Mucosa of gallbladder (tissue), 1 donor: ENCODE measurements at regions not wholly inside any gene's neighbourhood (a gene's known extent, or its start where the extent isn't known, plus 50 kb on each side); places are given as distances from the start of the nearest gene placed in this dataset.
"Not testable (repeated sequence)": the region's sequence is repeated elsewhere in the genome, so short reads cannot be mapped to it uniquely, and the experiment has no call there.

Experiments
- DNase-seq: peaks from one replicate; pipeline ENCODE4 v3.0.0-alpha.2; 2020; ENCODE audit warnings: low spot score
- donor health status: DM: no; HTN: no; CAD: no.

DNA sequence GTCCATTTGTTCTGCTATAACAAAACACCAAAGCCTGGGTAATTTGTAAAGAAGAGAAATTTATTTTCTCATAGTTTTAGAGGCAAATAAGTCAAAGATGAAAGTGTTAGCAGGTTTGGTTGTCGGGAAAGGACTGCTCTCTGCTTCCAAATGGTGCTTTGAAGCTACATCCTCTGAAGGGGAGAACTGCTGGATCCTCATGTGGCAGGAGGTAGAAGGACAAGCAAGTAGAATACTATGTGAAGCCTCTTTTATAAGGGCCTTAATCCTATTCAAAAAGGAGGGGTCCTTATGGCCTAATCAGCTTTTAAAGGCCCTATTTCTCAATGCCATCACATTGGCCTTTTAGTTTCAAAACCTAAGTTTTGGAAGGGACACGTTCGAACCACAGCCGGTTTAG is 826.0 kb upstream of the EPHA7 start:
- DNase-seq = no peak

DNA sequence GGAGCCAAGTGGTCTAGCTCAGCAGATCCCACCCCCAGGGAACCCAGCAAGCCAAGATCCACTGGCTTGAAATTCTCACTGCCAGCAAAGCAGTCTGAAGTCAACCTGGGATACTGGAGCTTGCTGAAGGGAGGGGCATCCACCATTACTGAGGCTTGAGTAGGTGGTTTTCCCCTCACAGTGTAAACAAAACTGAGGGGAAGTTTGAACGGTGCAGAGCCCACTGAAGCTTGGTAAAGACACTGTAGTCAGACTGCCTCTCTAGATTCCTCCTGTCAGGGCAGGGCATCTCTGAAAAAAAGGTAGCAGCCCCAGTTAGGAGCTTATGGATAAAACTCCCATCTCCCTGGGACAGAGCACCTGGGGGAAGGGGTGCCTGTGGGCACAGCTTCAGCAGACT is 819.5 kb upstream of the EPHA7 start:
- DNase-seq = no peak

DNA sequence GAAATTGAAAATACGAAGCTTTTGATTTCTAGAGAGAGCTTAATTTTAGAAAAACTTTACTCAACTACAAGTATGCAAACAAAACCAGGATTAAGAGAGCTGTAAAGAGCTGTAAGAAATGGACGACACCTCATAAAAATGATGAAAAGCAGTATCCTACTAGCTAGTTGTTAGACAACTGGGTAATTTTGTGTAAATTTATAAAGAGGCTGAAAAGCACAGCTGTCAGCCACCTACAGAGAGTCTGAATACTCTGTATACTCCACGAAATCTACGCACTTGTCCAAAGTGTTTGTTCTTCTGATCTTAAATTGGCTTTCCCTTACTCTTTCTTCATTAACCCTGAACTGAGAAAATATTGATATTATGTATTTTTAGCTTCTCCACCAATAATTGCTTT is 808.4 kb upstream of the EPHA7 start:
- no peak for DNase-seq

DNA sequence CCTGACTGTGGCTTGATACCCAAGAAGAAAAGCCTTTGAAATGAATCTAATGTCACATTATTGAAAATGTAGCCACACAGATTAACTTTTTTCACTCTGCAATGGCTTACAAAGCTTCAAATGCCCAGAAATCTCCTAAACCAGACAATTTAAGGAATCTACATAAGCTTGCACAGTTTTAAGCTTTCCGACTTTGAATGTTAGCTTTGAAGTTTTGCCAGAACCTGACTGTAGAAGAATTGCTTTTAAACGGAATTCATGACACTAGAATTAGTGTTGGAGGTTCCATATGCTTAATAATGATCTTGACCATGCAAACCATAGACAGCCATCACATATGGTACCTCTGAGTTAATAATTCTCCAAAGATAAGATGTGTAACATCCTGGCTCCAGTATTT is 798.5 kb upstream of the EPHA7 start:
- DNase-seq = no peak

DNA sequence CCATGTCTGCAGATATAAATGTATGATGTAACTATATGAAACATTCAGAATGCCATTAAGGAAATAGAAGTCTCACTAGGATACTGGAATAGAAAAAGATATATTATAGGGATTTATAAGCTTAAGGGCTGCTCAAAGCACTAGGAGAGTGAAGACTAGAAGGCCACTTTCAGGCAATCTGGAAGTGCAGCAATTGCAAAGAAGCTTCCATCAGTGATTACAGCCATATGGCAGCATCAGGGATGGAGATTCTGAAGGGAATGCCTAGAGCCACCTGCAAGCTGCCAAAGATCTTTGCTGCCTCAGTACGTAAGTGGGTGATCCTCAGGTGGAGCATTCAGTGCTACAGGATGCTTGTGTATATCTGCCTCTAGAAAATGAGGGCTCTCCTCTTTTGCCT is 796.2 kb upstream of the EPHA7 start:
- DNase-seq = no peak

DNA sequence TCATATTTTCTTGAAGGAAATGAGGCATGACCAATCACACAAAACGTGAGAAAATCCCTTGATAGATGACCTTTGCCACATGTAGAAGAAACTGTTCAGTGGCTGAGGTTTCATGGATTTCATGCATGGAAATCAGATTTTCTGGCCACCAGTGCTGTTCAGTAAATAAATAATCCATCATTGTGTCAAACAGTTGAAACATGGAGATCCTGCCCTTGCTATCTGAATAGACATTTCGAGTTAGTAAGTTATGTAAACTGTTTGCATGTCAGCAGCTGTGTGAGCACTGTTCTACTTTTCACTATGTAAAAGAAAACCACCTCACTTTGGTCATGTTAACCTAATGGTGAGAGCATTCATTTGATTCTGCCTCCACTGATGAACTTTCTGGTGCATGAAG is 793.9 kb upstream of the EPHA7 start:
- no peak for DNase-seq

DNA sequence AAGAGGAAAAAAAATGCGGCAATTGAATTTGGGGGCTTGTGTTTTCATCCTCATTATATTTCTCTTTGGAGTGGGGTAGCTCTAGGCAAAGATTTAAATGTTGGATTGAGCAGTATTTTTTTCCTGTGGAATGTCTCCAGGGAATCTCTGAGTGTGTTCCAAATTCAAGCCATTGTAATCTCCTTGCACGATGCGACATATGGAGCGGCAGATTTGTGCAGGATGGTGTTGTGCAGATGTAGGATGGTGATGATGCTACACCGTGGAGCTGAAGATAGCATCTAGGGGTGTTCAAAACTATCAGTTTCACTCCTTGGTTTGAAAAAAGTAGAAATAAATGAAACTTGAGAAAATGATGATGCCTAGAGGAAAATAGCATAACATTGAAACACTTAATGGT is 777.5 kb upstream of the EPHA7 start:
- DNase-seq = no peak

DNA sequence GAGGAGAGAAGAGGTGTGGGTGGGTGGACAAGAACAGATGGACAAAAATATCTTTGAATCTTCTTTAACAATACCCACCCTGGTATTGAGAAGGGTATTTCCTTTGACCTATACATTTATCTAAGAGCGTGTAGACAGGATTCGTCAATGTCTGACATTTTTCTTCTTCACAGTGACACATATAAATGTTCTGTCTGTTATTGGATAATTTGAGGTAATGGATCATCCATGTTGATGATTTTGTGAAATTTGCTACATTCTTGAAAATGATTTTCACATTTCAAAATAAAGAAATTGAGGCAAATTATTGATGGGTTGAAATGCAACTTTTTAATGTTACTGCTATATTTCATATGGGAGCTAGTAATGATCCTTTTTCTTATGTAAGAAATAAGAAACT is 770.7 kb upstream of the EPHA7 start:
- no peak for DNase-seq

DNA sequence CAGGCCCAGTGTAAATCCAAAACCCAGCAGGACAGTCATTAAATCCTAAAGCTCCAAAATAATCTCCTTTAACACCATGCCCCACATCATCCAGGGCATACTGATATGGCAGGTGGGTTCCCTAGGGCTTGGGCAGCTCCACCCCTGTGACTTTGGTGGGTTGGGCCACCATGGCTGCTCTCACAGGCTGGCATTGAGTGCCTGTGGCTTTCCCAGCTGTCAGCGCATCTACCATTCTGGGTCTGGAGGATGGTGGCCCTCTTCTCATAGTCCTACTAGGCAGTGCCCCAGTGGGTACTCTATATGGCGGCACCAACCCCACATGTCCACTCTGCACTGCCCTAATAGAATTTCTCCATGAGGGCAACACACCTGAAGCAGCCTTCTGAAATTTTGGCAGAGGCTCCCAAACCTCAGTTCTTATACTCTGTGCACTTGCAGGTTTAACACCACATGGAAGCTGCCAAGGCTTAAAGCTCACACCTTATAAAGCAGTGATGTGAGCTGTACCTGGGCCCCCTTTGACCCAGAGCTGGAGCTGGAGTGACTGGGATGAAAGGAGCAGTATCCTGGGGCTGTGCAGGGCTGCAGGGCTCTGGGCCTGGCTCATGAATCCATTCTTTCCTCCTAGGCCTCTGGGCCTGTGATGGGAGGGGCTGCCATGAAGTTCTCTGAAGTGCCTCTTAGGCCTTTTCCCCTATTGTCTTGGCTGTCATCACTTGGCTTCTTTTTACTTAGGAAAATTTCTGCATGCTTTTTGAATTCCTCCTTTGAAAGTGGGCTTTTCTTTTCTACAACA is 765.5 kb upstream of the EPHA7 start:
- no peak for DNase-seq

DNA sequence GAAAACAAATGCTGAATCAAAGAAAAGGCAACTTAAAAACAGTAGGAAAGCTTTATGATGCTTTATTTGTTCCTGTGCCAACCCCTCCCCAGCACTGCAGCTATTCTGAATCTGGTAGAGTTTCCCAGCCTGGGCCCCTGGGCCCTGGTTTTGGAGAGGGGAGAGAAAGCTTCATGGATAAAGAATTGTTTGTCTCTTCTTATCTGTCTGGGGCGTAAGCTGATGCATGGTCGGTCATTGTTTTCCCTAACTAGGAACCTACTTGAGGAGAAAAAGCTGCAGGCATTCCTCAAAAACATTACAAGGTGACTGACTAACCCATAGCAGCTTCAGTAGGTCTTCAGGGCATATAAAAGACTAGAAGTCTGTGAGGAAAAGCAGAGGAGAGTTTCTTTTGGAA is 758.1 kb upstream of the EPHA7 start:
- DNase-seq = no peak

DNA sequence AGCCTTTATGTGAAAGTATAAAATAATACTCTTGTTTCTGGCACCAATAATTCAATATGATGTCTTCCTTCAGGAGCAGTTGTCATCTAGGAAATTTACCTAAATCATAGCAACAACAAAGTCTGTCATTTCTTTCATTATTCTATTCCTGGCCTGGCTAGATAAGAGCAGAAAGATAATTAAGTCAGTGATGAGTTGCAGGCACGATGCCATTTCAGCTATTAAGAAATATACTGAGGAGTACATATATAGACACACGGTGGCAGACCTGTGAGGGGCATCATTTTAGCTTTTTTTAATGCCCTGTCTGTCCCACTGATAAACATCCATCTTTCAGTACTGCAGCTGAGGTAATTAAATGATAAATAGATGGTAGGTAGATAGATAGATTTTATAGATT is 756.1 kb upstream of the EPHA7 start:
- DNase-seq = no peak

DNA sequence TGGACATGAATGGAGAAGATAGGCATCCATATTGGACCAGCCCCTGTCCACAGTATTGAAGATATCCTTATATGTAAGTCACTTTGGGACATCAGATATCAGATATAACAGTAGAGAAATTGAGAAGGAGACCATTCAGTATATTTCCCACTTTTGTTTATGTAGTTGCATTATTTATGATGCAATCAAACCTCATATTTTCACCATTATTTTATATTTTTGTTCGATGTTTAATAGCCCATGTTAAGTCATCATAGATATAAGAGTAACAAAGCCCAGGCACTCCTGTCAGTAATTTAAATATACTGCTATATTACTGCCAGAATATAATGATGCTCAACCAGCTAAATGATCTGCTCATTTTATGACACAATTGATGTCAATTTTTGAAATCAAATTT is 744.5 kb upstream of the EPHA7 start:
- no peak for DNase-seq

DNA sequence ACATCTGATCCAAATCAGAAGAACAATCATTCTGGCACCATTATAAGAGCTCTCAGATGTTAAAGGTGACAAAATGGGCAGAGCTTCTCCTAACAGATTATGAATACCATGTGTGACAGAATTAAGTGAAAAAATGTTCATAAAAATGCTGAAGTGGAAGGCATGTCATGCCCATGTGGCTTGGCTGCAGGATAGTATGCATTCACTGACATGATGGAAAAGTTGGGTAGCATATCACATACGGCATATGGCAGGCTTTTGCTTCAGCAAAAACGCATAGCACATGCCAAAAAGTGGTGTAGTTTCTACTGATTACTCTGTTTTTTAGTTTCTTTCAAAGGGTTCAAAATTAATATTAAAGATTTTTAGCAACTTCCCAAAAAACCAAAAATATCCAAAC is 731.5 kb upstream of the EPHA7 start:
- no peak for DNase-seq

DNA sequence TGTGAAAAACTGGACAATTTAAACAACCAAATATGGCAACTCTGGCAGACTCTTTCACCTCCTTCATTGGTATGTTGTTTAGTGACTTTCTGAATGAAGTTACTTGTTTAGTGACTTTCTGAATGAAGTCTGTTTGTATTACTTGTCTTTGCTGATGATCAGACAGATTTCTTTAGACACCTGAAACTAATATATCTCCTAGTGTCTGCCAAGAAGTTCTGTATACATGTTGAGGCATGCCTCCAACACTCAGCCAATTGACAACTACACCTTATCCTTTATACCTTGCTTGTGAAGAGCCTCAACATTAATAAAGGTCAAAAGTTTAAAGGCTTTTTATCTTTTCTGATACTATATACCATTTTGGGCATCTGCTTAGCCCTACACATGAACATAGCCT is 725.4 kb upstream of the EPHA7 start:
- DNase-seq = no peak

DNA sequence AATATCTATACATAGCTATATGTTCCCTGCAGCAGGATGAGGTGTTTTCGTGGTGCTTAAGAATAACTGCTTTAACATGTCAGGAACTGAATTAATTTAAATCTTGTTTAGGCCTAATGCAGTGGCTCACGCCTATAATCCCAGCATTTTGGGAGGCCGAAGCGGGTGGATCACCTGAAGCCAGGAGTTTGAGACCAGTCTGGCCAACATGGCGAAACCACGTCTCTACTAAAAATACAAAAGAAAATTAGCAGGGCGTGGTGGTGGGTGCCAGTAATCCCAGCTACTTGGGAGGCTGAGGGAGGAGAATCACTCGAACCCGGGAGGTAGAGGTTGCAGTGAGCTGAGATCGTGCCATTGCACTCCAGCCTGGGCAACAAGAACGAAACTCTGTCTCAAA is 717.8 kb upstream of the EPHA7 start:
- not testable (repeated sequence) for DNase-seq

DNA sequence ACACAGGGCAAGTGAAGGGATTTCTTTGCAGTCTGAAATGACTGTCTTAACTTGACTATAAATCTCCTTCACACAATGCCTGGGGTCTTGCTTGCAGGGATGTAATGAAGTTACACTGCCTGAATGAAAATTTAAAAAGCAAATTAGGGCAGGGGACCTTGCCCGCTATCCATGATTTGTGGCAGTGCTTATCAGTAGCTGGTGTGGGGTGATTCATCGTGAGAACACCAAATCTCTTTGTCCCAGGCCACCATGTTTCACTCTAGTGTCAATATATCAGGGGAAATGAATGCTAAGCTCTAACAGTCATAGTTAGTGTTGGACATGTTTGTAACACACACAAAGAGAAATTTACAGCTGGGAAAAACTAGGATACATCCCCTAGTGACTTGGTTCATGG is 713.7 kb upstream of the EPHA7 start:
- DNase-seq = no peak

DNA sequence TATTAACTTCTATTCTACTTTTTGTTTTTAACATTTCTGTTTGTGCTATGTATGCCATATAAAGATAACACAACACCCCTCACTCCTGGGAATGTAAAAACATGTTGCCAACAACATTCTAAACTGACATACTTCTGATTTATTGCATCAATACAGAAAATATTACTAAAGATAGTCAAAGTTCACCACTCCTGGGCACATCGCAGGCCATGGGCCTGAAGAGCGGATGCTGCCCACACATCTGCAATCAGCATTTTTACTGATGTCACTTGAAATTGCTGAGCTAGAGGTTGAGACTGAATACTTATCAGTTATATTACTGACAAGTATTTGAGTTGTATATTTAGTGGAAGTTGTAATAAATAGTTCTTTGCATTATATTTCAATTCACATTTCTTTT is 711.9 kb upstream of the EPHA7 start:
- no peak for DNase-seq

DNA sequence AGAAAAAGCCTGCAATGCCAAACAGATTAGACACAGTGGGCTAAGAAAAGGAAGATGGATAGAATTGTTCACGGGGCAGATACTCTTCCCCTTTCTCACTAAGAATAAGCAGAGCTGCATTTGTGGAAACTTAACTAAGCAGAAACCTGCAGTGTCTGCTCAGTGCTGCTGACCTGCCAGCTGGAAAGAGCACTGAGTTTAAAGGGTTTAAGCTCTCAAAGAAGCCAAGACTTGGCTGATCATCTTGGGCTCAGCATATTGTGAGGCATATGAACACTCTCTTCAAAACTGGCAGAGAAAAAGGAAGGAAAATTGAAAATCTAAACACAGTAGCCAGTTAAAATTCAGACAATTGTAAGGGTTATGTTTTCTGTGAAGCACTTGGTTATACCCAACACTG is 711.1 kb upstream of the EPHA7 start:
- no peak for DNase-seq

DNA sequence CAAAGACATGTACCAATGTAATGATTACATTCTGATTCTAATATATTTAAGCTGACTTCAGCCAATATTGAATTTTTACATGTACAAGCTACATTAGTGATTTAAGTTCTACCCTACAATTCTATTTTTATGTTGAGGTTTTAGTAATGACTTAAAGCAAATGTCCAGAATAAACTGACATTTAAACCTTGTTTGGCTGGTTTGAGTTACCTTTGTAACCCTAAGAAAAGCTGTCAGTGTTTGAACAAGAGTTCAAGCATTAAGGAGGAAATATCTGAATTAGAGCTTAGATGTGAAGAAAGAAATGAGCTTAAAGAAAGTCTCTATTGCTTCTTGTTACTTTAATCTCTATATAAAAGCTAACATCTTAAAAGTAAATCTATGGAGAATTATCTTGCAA is 710.6 kb upstream of the EPHA7 start:
- no peak for DNase-seq

DNA sequence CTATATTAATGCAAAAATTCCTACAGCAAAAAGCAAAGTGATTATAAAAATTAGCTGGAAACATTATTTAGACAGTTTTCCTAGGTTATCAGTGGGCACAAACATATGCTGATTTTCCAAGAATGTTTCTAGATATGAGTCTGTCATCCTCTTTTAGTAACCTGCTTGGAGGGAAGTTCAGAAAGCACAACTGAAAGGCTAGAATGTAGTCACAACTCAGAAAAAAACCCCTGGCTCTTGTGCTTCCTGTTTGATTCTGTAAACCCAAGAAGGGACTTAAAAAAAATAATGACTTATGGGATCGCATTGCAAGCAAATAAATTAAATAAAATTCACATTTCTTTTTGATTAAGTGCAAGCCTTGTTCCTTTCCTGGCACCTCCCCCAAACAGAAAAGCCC is 708.4 kb upstream of the EPHA7 start:
- no peak for DNase-seq

DNA sequence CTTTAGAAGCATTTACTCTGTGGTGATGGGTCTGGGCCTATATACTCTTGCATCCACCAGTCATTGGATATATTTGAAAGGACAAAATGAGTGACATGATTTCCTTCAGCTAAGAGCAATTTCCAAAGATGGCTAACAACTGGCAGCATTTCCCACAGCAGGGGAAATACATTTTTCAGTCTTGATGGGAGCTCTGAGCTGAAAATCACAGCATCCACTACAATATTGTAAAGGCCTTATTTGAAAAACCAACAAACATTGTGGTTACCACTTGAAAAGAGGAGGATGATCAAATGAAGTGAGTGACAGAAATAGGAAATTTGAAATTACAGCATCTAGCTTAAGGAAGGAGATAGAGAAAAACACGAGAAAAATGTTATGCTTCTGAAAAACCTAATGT is 705.0 kb upstream of the EPHA7 start:
- DNase-seq = no peak

DNA sequence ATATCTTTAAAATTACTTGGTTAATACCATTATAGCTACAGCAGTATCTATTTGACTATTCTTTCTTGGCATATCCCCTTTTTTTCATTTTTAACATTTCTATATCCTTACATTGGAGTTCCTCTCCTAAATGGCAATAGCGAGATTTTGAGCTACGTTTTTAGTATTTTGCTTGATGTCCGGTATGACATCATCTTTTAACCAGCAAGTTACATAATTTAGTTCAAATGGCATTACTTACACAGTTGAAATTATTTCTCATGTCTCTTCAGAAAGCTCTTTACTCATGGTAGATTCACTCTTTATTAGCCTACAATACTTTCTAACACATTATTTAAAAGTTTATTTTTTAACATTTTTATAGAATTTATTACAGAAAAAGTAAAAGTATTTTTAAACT is 701.7 kb upstream of the EPHA7 start:
- no peak for DNase-seq

DNA sequence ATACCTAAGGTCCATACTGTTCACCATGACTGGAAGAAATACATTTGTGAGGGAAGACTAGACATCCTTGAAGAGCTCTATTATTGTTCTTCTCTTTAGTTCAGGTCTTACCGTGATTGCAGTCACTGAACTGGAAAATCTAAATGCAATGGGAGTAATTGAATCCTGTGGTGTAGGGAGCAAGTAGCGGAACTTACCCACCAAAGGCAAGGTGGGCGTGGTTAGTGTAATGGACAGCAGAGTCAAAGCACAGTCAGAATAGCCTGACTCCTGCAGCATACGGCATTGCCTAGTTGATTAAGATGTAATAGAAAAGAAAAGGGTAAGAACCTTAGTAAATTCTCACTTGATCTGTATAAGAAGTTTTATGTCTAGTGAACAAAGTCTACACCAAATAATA is 679.7 kb upstream of the EPHA7 start:
- no peak for DNase-seq

DNA sequence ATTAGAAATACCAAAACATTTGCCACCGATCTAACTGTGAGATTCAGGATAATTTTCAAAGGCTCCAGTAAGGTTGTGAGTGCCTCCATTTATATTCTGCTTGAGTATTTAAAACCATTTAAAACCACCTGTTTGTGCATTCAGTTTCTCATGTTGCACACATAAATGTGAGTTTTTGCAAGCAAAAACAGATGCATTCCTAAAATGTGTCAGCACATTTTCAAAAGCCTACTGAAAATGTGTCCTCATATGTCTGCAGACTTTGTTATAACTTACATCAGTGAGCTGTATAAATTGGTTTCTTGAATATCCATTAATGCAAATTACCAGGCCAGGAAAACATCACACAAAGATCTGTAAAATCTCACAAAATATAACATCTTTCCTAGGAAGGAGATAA is 676.6 kb upstream of the EPHA7 start:
- no peak for DNase-seq
